GM23338 (cell line): ENCODE measurements at regions not wholly inside any gene's neighbourhood (a gene's known extent, or its start where the extent isn't known, plus 50 kb on each side); places are given as distances from the start of the nearest gene placed in this dataset.

ENCODE experiments used
- ATAC-seq: fragments of 200-7000 bp; cut with Tn5 transposase; 3 replicates; pipeline ENCODE4 v1.9.1; 2020
- DNase-seq: peaks from one replicate; pipeline ENCODE4 v3.0.0-alpha.2; 2015; ENCODE audit warnings: low spot score
- H2AFZ ChIP-seq: fragments of 200-600 bp; sonication (generic); 2 replicates; pipeline ENCODE4 v1.8.0; 2016; ENCODE audit warnings: antibody characterized with exemption, mild to moderate bottlenecking, moderate library complexity
- H3F3A ChIP-seq: fragments of 200-600 bp; sonication (generic); replicated peaks from 2 replicates; pipeline ENCODE4 v1.8.0; 2017; ENCODE audit warnings: antibody characterized with exemption, mixed run types, low read depth
- H3K27ac ChIP-seq: fragments of 200-600 bp; sonication (generic); 2 replicates; pipeline ENCODE4 v1.6.1; 2016; ENCODE audit warnings: low read depth
- H3K27me3 ChIP-seq: fragments of 200-600 bp; sonication (generic); 2 replicates; pipeline ENCODE4 v1.8.0; 2016; ENCODE audit warnings: mild to moderate bottlenecking, mixed run types, moderate library complexity; ENCODE audit not compliant: insufficient read depth
- H3K36me3 ChIP-seq: fragments of 200-600 bp; sonication (generic); 2 replicates; pipeline ENCODE4 v1.8.0; 2016; ENCODE audit warnings: mild to moderate bottlenecking; ENCODE audit not compliant: insufficient read depth
- H3K4me1 ChIP-seq: fragments of 200-600 bp; sonication (generic); 2 replicates; pipeline ENCODE4 v1.8.0; 2016; ENCODE audit warnings: mild to moderate bottlenecking, moderate library complexity; ENCODE audit not compliant: insufficient read depth
- H3K4me2 ChIP-seq: fragments of 200-600 bp; sonication (generic); 2 replicates; pipeline ENCODE4 v1.7.1; 2017; ENCODE audit warnings: mixed run types
- H3K4me3 ChIP-seq: fragments of 200-600 bp; sonication (generic); 2 replicates; pipeline ENCODE4 v1.6.1; 2016; ENCODE audit warnings: mixed run types
- H3K79me2 ChIP-seq: fragments of 200-600 bp; sonication (generic); replicated peaks from 2 replicates; pipeline ENCODE4 v1.8.0; 2017; ENCODE audit warnings: mild to moderate bottlenecking; ENCODE audit not compliant: insufficient read depth
- H3K9me2 ChIP-seq: fragments of 200-600 bp; sonication (generic); 2 replicates; pipeline ENCODE4 v1.8.0; 2017; ENCODE audit not compliant: insufficient read depth
- H4K20me1 ChIP-seq: fragments of 200-600 bp; sonication (generic); replicated peaks from 2 replicates; pipeline ENCODE4 v1.8.0; 2017; ENCODE audit warnings: mild to moderate bottlenecking; ENCODE audit not compliant: insufficient read depth
- H3K27ac Mint-ChIP-seq: 2 replicates; pipeline ENCODE4 v1.8.0; 2020; ENCODE audit warnings: inconsistent platforms, mild to moderate bottlenecking, moderate library complexity, mixed read lengths
- H3K27me3 Mint-ChIP-seq: 3 replicates; pipeline ENCODE4 v1.8.0; 2022; ENCODE audit warnings: low read depth, mild to moderate bottlenecking, moderate library complexity, mixed read lengths, inconsistent platforms; ENCODE audit not compliant: insufficient read depth, poor library complexity
- H3K36me3 Mint-ChIP-seq: 3 replicates; pipeline ENCODE4 v1.8.0; 2021; ENCODE audit warnings: low read depth, mild to moderate bottlenecking, inconsistent platforms, moderate library complexity, mixed read lengths
- H3K4me1 Mint-ChIP-seq: 3 replicates; pipeline ENCODE4 v1.8.0; 2020; ENCODE audit warnings: mild to moderate bottlenecking, inconsistent platforms, mixed read lengths
- H3K4me3 Mint-ChIP-seq: 3 replicates; pipeline ENCODE4 v1.8.0; 2021; ENCODE audit warnings: moderate library complexity, mild to moderate bottlenecking, inconsistent platforms, mixed read lengths
- H3K9me3 Mint-ChIP-seq: 3 replicates; pipeline ENCODE4 v1.8.0; 2020; ENCODE audit warnings: moderate library complexity, mild to moderate bottlenecking, inconsistent platforms, mixed read lengths
- CTCF ChIP-seq, 2 experiments: fragments of 200-600 bp in 1 of 2; sonication (generic) in 1 of 2; conservative IDR thresholded peaks; 2 replicates each; pipeline versions ENCODE4 v1.5.1 to v1.6.1; 2016 to 2017; ENCODE audit warnings: antibody characterized with exemption in 2 of 2, low read depth in 2 of 2, mild to moderate bottlenecking in 2 of 2, moderate library complexity in 1 of 2
- EZH2 ChIP-seq: fragments of 200-600 bp; sonication (generic); IDR thresholded peaks from one replicate; pipeline ENCODE4 v1.8.0; 2017; ENCODE audit warnings: antibody characterized with exemption, mild to moderate bottlenecking, low read depth; ENCODE audit not compliant: unreplicated experiment
- JUNB ChIP-seq: IDR thresholded peaks from one replicate; pipeline ENCODE4 v1.6.1; 2016; ENCODE audit warnings: antibody characterized with exemption; ENCODE audit not compliant: unreplicated experiment
- REST ChIP-seq: IDR thresholded peaks from one replicate; pipeline ENCODE4 v1.6.1; 2018; ENCODE audit warnings: antibody characterized with exemption; ENCODE audit not compliant: unreplicated experiment
- STAT1 ChIP-seq: IDR thresholded peaks from one replicate; pipeline ENCODE4 v1.6.1; 2016; ENCODE audit warnings: antibody characterized with exemption; ENCODE audit not compliant: unreplicated experiment
- ZNF114 ChIP-seq: fragments of 250-450 bp; sonication (Bioruptor Pico); IDR thresholded peaks from 2 replicates; pipeline ENCODE4 v1.5.0; 2020; ENCODE audit warnings: mild to moderate bottlenecking, moderate library complexity
- ZNF462 ChIP-seq: fragments of 250-450 bp; sonication (Bioruptor Pico); IDR thresholded peaks from 2 replicates; pipeline ENCODE4 v1.5.0; 2020; ENCODE audit warnings: mild to moderate bottlenecking, moderate library complexity

- no peaks in the 10 kb centered on the region for H4K20me1 ChIP-seq
- no peaks in the 10 kb centered on the region for H3K79me2 ChIP-seq
- H3K4me3 ChIP-seq = no peak overlapping the region
- Mint-ChIP-seq H3K9me3 (no peaks in the 10 kb centered on the region), H3K4me3 (no peak overlapping the region), H3K27me3 (no peaks in the 10 kb centered on the region), H3K36me3 (no peaks in the 10 kb centered on the region), H3K27ac (no peak overlapping the region), H3K4me1 (no peaks in the 10 kb centered on the region)
- ATAC-seq = no peak
- H3K4me2 ChIP-seq = no peak overlapping the region
- no peaks in the 10 kb centered on the region for H3K36me3 ChIP-seq
- H3K4me1 ChIP-seq = no peaks in the 10 kb centered on the region
- no peak overlapping the region for H2AFZ ChIP-seq
- no peaks in the 10 kb centered on the region for H3F3A ChIP-seq
- TF ChIP-seq ZNF114 (CRISPR knock-in tag) (no peak), REST (no peak), CTCF (conservative IDR thresholded peaks at IDR 0.05; ENCODE audit: low read depth in 2 of 2) (no peak), JUNB (no peak), EZH2 (no peak), ZNF462 (CRISPR knock-in tag) (no peak), STAT1 (no peak)
- no peak overlapping the region for H3K27ac ChIP-seq
- DNase-seq = no peak
- no peaks in the 10 kb centered on the region; the same call in 1 of the 2 replicates for H3K9me2 ChIP-seq
- H3K27me3 ChIP-seq = no peaks in the 10 kb centered on the region
Measured at GRCh38 chr9:7901621-7902020, 102.0 kb upstream of the DMAC1 start.
